GM12872 (cell line): ENCODE measurements at regions not wholly inside any gene's neighbourhood (a gene's known extent, or its start where the extent isn't known, plus 50 kb on each side); places are given as distances from the start of the nearest gene placed in this dataset.

Experiments used
- TF ChIP-seq, protein P1 (sequence below): IDR thresholded peaks from 3 replicates; pipeline ENCODE4 v1.5.1; 2011; ENCODE audit warnings: low read depth, mild to moderate bottlenecking, low read length, moderate library complexity; ENCODE audit not compliant: insufficient read depth

DNA sequence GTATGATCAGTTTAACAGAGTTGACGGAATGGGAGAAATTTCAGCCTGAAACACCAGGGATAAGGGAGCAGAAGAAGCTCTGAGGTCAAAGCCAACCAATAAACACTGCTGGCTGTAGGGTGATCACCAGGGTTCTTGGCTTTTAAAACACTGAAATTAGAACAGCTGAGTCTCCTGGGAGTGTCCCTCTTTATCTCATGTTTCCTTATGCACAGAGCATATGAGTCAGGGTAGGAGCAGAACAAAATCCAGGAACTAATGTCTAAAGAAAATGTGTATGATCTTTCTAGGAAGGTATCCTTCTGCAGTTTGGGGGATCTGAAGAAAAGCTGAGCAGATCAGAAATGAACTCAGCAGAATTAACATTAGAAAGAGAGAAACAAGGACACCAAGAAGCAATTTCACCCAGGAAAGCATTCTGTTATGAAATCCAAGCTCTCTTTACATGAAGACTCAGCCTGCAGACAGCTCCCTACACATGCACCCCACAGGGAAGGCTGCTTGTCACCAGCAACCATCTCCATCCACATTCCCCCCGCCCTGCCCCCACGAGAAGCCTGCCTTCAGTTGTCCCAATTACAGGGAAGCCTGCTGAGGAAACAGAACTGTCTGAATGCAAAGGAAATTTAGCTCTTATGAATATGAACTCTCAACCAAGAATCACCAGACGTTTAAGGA, 469.7 kb downstream of the PDCD6IP start:
- TF ChIP-seq, protein P1, sequence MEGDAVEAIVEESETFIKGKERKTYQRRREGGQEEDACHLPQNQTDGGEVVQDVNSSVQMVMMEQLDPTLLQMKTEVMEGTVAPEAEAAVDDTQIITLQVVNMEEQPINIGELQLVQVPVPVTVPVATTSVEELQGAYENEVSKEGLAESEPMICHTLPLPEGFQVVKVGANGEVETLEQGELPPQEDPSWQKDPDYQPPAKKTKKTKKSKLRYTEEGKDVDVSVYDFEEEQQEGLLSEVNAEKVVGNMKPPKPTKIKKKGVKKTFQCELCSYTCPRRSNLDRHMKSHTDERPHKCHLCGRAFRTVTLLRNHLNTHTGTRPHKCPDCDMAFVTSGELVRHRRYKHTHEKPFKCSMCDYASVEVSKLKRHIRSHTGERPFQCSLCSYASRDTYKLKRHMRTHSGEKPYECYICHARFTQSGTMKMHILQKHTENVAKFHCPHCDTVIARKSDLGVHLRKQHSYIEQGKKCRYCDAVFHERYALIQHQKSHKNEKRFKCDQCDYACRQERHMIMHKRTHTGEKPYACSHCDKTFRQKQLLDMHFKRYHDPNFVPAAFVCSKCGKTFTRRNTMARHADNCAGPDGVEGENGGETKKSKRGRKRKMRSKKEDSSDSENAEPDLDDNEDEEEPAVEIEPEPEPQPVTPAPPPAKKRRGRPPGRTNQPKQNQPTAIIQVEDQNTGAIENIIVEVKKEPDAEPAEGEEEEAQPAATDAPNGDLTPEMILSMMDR, result no peak

DNA sequence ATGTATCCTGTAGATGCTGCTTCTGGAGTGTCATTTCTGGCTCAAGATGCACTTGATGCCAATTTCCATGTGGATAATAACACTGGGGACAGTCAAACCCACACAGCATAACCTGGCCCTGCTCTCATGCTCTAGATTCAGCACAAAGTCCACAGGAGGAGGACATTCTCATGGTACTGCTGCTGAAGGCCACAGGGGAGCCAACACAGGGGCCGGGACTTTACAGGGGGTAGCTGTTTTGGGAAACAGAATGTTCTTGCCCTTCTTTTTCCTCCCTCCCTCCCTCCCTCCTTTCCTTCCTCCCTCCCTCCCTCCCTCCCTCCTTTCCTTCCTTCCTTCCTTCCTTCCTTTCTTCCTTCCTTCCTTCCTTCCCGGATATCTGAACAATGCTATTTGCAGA, 477.4 kb downstream of the PDCD6IP start:
- TF ChIP-seq, protein P1, result no peak

DNA sequence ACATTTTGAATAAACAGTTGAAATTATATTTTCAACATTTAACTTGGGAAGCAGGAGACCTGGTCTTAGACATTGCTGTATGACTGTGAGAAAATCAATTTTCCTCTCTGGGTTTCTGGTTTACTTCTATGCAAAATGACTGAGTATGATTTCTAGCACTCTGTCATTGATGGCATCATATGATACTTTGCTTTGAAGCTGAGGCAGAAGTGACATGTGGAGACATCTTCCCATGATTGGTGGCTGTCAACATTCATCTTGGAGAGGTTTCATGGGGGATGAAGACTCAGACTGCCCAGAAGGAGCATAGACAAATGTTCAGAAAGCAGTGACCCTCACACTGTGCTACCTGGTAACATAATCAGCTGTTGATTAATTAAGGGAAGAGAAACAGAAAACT, 477.9 kb downstream of the PDCD6IP start:
- TF ChIP-seq, protein P1, result no peak

DNA sequence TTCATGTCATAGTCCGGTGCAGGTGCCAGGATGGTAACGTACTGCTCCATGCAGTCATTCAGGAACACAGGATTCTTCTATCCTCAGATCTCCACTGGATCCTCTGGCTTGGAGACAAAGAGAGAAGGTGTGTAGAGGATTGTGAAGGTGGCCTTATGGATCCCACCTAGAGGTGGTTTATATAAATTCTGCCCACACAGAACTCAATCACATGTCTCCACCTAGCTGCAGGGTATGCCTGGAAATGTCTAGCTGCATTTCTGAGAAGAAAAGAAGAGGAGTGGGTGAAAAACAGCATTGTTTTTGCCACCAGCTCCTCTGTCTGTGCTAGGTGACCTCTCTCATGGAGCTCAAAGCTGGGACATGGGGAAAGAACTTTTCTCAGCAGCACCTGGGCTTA, 478.7 kb downstream of the PDCD6IP start:
- TF ChIP-seq, protein P1, result no peak

DNA sequence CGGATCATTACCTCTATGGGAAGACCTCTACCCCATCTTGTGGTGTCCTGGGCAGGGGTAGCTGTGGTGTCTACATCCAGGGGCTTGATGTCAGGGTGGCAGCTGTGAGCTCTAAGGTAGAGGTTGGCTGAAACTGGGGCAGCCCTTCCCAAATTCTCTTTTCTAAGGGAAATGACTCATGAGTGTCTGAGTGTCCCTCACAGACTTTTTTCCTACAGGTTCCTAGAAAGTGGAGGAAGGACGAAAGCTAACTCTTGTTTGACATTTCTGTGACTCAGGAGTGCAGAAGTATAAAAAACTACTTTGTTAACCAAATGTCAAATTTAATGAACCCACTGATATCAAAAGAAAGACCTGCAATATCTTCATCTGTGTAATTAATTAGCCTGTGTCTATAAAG, 481.5 kb downstream of the PDCD6IP start:
- TF ChIP-seq, protein P1, result no peak

DNA sequence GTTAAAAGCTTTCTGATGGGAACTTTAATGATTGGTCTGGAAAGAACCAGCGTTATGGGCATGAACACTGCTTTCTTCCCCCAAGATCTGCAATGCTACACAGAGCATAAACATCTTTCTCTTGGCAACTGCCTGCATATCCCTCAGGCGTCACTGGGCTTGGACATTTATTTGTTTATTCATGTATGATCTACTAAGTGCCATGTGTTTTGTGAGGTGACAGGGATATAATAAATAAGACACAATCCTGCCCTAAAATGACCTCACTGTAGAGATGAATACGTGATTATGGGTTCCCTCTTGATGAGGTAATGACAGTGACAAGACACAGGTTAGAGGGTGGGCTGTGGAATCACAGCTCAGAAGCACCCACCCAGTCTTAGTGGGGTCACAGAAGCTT, 485.3 kb downstream of the PDCD6IP start:
- TF ChIP-seq, protein P1, result no peak

DNA sequence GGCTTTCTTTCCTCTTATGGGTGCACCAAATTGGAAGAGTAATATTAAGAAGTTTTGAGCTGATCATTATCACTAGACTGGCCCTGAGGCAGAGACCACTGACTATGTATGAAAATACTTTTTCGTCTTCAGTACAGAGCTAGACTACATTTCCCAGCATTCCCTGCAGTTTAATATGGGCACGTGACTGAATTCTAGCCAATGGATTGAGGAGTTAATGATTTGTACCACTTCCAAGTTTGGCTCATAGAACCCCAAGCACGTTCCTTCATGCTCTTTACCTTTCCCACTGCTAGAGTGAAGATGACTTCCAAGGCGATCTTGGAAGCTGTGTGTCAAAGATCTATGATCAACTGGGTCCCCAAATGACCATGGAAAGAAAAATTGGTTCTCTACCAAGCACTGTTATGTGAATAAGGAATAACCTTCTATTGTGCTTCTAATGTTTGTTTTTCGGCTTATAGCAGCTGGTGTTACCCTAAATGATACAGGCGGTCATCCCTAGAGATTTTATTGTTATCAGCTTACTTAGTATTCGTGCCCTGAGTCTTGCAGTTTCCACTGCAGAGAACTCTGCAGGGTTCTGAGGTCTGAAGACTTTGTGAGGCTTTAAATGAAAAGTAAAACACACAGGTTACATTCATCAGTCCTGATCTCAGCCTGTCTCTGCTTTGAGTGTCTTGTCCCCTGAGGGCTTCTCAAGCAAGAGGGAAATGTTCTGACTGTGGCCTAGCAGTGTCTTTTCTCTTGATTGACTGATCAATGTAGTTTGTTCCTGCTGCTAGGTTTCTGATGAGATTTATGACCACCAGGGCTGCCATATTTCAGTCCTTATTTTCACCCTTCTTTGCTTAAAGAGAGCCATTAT, 486.8 kb downstream of the PDCD6IP start:
- TF ChIP-seq, protein P1, result no peak
